KBM-7 (cell line): ENCODE measurements at regions not wholly inside any gene's neighbourhood (a gene's known extent, or its start where the extent isn't known, plus 50 kb on each side); places are given as distances from the start of the nearest gene placed in this dataset.
"Not testable (repeated sequence)": the region's sequence is repeated elsewhere in the genome, so short reads cannot be mapped to it uniquely, and the experiment has no call there.

ENCODE experiments used
- DNase-seq: peaks from one replicate; pipeline ENCODE4 v3.0.0-alpha.2; 2015
- in situ Hi-C: fragments of 300-500 bp; cut with MboI; formaldehyde crosslinking; loops from 2 replicates; pipeline ENCODE4 v1.14.3; 2020; ENCODE audit warnings: low sequenced_read_pairs, low pct_unique_long_range_greater_than_20kb, mixed read lengths

- in situ Hi-C loops: no loop called here
- DNase-seq: no peak
These were observed 391.1 kb upstream of the MDFIC2 start for GRCh38 chr3:70703305-70704102.

GRCh38 chr3:70702132-70702531 is 389.7 kb upstream of the MDFIC2 start:
- in situ Hi-C loops: no loop called here
- no peak for DNase-seq

- in situ Hi-C loops: no loop called here
These were observed 372.3 kb upstream of the MDFIC2 start for GRCh38 chr3:70684701-70685100.

GRCh38 chr3:70675810-70676209 is 363.4 kb upstream of the MDFIC2 start:
- DNase-seq, in situ Hi-C loops: not testable (repeated sequence)

More at GRCh38 chr3:70684701-70685100, 372.3 kb upstream of the MDFIC2 start:
- DNase-seq: no peak

- DNase-seq: no peak
- in situ Hi-C loops: no loop called here
These were observed 346.3 kb upstream of the MDFIC2 start for GRCh38 chr3:70658513-70659310.

GRCh38 chr3:70657454-70657853 is 345.0 kb upstream of the MDFIC2 start:
- DNase-seq: no peak

GRCh38 chr3:70647823-70648222 is 335.4 kb upstream of the MDFIC2 start:
- in situ Hi-C loops: no loop called here

More at GRCh38 chr3:70657454-70657853, 345.0 kb upstream of the MDFIC2 start:
- in situ Hi-C loops: no loop called here

GRCh38 chr3:70647094-70647493 is 334.7 kb upstream of the MDFIC2 start:
- in situ Hi-C loops: no loop called here
- DNase-seq: no peak

More at GRCh38 chr3:70647823-70648222, 335.4 kb upstream of the MDFIC2 start:
- DNase-seq: no peak

GRCh38 chr3:70646635-70647034 is 334.2 kb upstream of the MDFIC2 start:
- no peak for DNase-seq
- in situ Hi-C loops: no loop called here

GRCh38 chr3:70640481-70640880 is 328.0 kb upstream of the MDFIC2 start:
- in situ Hi-C loops: no loop called here
- no peak for DNase-seq

GRCh38 chr3:70635301-70635700 is 322.9 kb upstream of the MDFIC2 start:
- no peak for DNase-seq
- in situ Hi-C loops: no loop called here

GRCh38 chr3:70631716-70632307 is 319.4 kb upstream of the MDFIC2 start:
- DNase-seq: no peak
- in situ Hi-C loops: no loop called here

- in situ Hi-C loops: no loop called here
- DNase-seq: no peak
These were observed 309.0 kb upstream of the MDFIC2 start for GRCh38 chr3:70621451-70621850.

- in situ Hi-C loops: no loop called here
- no peak for DNase-seq
These were observed 308.5 kb upstream of the MDFIC2 start for GRCh38 chr3:70620956-70621355.

GRCh38 chr3:70620367-70620766 is 307.9 kb upstream of the MDFIC2 start:
- in situ Hi-C loops: no loop called here
- no peak for DNase-seq

- in situ Hi-C loops: no loop called here
- DNase-seq: no peak
These were observed 305.7 kb upstream of the MDFIC2 start for GRCh38 chr3:70618151-70618550.

- in situ Hi-C loops, DNase-seq: not testable (repeated sequence)
These were observed 304.9 kb upstream of the MDFIC2 start for GRCh38 chr3:70617349-70617748.

- DNase-seq: no peak
- in situ Hi-C loops: no loop called here
These were observed 302.8 kb upstream of the MDFIC2 start for GRCh38 chr3:70615286-70615685.

- in situ Hi-C loops: no loop called here
- peak; percentile 4 for DNase-seq
These were observed 301.7 kb upstream of the MDFIC2 start for GRCh38 chr3:70614111-70614510.

GRCh38 chr3:70612920-70613319 is 300.5 kb upstream of the MDFIC2 start:
- in situ Hi-C loops: no loop called here

More at GRCh38 chr3:70612920-70613319, 300.5 kb upstream of the MDFIC2 start:
- DNase-seq: no peak
